NCI-H146 treated with DMSO at 0.1 percent for 48 hours (cell line): ENCODE measurements at regions not wholly inside any gene's neighbourhood (a gene's known extent, or its start where the extent isn't known, plus 50 kb on each side); places are given as distances from the start of the nearest gene placed in this dataset.
"Not testable (repeated sequence)": the region's sequence is repeated elsewhere in the genome, so short reads cannot be mapped to it uniquely, and the experiment has no call there.

Source experiments
- DNase-seq: peaks from one replicate; lab custom pipeline; 2025; ENCODE audit not compliant: unreplicated experiment; lab: John Stamatoyannopoulos, UW

- no peak for DNase-seq
Observed at GRCh38 chr14:59134307-59134706, 54.2 kb upstream of the DAAM1 start.

- no peak for DNase-seq
Observed at GRCh38 chr14:59137256-59137655, 51.2 kb upstream of the DAAM1 start.

GRCh38 chr14:59138576-59138975 is 49.9 kb upstream of the DAAM1 start:
- not testable (repeated sequence) for DNase-seq
